ENCODE measurements at regions not wholly inside any gene's neighbourhood (a gene's known extent, or its start where the extent isn't known, plus 50 kb on each side); places are given as distances from the start of the nearest gene placed in this dataset.

GRCh38 chr16:50868577-50868976, 126.7 kb downstream of the CYLD start:
- Histone ChIP-seq H3K4me3 (ENCODE audit: low read length) (no peak overlapping the region), H3K4me2 (ENCODE audit: low read length) (no peak overlapping the region), H3K9me3 (ENCODE audit: insufficient read depth, low read length) (no peaks in the 10 kb centered on the region; the same call in 1 of the 2 replicates), H3K27ac (ENCODE audit: low read length) (no peak overlapping the region), H3K4me1 (ENCODE audit: low read length) (no peaks in the 10 kb centered on the region), H3K79me2 (ENCODE audit: low read length) (no peaks in the 10 kb centered on the region), H3K36me3 (replicated peaks; ENCODE audit: low read depth, low read length) (no peaks in the 10 kb centered on the region), H3K27me3 (ENCODE audit: low read depth, low read length) (peaks cover 16% of the 10 kb centered on the region), H2AFZ (ENCODE audit: low read depth, low read length) (no peak overlapping the region), H4K20me1 (ENCODE audit: insufficient read depth, low read length) (no peaks in the 10 kb centered on the region), H3K9ac (ENCODE audit: low read length) (no peak overlapping the region)
- TF ChIP-seq, protein P1, sequence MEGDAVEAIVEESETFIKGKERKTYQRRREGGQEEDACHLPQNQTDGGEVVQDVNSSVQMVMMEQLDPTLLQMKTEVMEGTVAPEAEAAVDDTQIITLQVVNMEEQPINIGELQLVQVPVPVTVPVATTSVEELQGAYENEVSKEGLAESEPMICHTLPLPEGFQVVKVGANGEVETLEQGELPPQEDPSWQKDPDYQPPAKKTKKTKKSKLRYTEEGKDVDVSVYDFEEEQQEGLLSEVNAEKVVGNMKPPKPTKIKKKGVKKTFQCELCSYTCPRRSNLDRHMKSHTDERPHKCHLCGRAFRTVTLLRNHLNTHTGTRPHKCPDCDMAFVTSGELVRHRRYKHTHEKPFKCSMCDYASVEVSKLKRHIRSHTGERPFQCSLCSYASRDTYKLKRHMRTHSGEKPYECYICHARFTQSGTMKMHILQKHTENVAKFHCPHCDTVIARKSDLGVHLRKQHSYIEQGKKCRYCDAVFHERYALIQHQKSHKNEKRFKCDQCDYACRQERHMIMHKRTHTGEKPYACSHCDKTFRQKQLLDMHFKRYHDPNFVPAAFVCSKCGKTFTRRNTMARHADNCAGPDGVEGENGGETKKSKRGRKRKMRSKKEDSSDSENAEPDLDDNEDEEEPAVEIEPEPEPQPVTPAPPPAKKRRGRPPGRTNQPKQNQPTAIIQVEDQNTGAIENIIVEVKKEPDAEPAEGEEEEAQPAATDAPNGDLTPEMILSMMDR (IDR thresholded peaks at IDR 0.05; ENCODE audit: low read depth, low read length), result no peak
- no peak for TF ChIP-seq EZH2phosphoT487 (IDR thresholded peaks at IDR 0.05; ENCODE audit: low read depth)

GRCh38 chr16:50866806-50867205, 124.9 kb downstream of the CYLD start:
- H3K4me2 ChIP-seq (ENCODE audit: low read length), result no peak overlapping the region
- no peak for TF ChIP-seq EZH2phosphoT487 (IDR thresholded peaks at IDR 0.05; ENCODE audit: low read depth)
- TF ChIP-seq, protein P1 (IDR thresholded peaks at IDR 0.05; ENCODE audit: low read depth, low read length), result no peak
- no peaks in the 10 kb centered on the region for H3K36me3 ChIP-seq (replicated peaks; ENCODE audit: low read depth, low read length)
- H3K27ac ChIP-seq (ENCODE audit: low read length), result no peak overlapping the region
- H3K9me3 ChIP-seq (ENCODE audit: insufficient read depth, low read length), result no peaks in the 10 kb centered on the region; the same call in 1 of the 2 replicates
- H3K4me3 ChIP-seq (ENCODE audit: low read length), result no peak overlapping the region
- no peaks in the 10 kb centered on the region for H3K4me1 ChIP-seq (ENCODE audit: low read length)
- peaks cover 13% of the 10 kb centered on the region for H3K27me3 ChIP-seq (ENCODE audit: low read depth, low read length)
- H3K79me2 ChIP-seq (ENCODE audit: low read length), result no peaks in the 10 kb centered on the region
- no peaks in the 10 kb centered on the region for H4K20me1 ChIP-seq (ENCODE audit: insufficient read depth, low read length)
- no peak overlapping the region for H2AFZ ChIP-seq (ENCODE audit: low read depth, low read length)
- H3K9ac ChIP-seq (ENCODE audit: low read length), result no peak overlapping the region

DNA sequence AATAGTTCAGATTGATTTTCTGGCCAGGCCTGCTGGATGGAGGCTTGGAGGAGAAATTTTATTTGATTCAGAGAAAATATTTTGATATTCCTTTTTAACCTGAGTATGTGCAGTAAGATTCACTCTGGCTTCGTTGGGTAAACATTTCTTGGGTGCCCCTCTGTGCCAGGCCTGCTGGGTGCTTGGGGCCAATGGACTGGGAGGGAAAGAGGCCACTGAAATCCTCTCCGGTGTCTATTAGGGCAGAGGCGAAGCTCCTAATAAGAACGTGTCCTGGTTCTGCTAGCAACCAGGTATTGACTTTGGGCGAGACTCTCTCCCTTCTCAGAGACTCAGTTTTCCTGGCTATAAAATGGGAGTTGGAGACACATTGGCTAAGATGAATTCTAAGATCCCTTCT, 122.5 kb downstream of the CYLD start:
- Histone ChIP-seq H3K4me3 (ENCODE audit: low read length) (no peak overlapping the region), H2AFZ (ENCODE audit: low read depth, low read length) (no peak overlapping the region), H3K27me3 (ENCODE audit: low read depth, low read length) (peaks cover 10% of the 10 kb centered on the region), H3K79me2 (ENCODE audit: low read length) (no peaks in the 10 kb centered on the region), H3K9ac (ENCODE audit: low read length) (no peak overlapping the region), H3K27ac (ENCODE audit: low read length) (no peak overlapping the region), H3K4me2 (ENCODE audit: low read length) (no peak overlapping the region), H3K36me3 (replicated peaks; ENCODE audit: low read depth, low read length) (no peaks in the 10 kb centered on the region), H3K4me1 (ENCODE audit: low read length) (no peaks in the 10 kb centered on the region), H4K20me1 (ENCODE audit: insufficient read depth, low read length) (no peaks in the 10 kb centered on the region), H3K9me3 (ENCODE audit: insufficient read depth, low read length) (no peaks in the 10 kb centered on the region)
- no peak for TF ChIP-seq EZH2phosphoT487 (IDR thresholded peaks at IDR 0.05; ENCODE audit: low read depth)
- TF ChIP-seq, protein P1 (IDR thresholded peaks at IDR 0.05; ENCODE audit: low read depth, low read length), result no peak

DNA sequence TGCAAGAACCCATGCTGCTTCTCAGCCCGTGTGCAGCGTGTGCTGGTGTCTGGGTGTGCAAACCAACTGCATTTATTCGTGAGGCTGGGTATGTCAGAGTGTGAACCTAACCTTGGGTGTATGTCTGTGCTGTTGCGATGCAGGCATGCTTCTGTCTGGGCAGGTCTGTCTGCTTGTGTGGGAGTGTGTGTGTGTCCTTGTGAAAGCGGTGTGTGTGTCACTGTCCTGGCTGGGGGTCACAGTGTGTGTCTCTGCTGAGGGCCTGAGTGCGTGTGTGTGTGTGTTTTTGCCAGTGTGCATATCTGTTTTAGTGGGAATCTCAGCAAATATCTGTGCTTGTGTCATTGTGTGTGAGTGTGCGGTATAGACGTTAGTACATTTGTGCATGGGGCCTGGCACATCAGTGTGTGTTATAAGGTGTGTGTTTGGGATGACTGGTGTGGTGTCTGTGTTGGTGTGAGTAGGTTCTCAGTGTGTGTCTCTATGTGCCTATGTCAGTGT, 121.8 kb downstream of the CYLD start:
- no peaks in the 10 kb centered on the region for H3K9me3 ChIP-seq (ENCODE audit: insufficient read depth, low read length)
- no peak overlapping the region for H3K4me3 ChIP-seq (ENCODE audit: low read length)
- no peaks in the 10 kb centered on the region for H3K36me3 ChIP-seq (replicated peaks; ENCODE audit: low read depth, low read length)
- no peak overlapping the region for H3K4me2 ChIP-seq (ENCODE audit: low read length)
- H3K27me3 ChIP-seq (ENCODE audit: low read depth, low read length), result peaks cover 9% of the 10 kb centered on the region
- H2AFZ ChIP-seq (ENCODE audit: low read depth, low read length), result no peak overlapping the region
- no peak overlapping the region for H3K9ac ChIP-seq (ENCODE audit: low read length)
- TF ChIP-seq, protein P1 (IDR thresholded peaks at IDR 0.05; ENCODE audit: low read depth, low read length), result no peak
- TF ChIP-seq EZH2phosphoT487 (IDR thresholded peaks at IDR 0.05; ENCODE audit: low read depth), result no peak
- no peaks in the 10 kb centered on the region for H3K4me1 ChIP-seq (ENCODE audit: low read length)
- H3K79me2 ChIP-seq (ENCODE audit: low read length), result no peaks in the 10 kb centered on the region
- no peak overlapping the region for H3K27ac ChIP-seq (ENCODE audit: low read length)
- H4K20me1 ChIP-seq (ENCODE audit: insufficient read depth, low read length), result no peaks in the 10 kb centered on the region
